ENCODE measurements at regions not wholly inside any gene's neighbourhood (a gene's known extent, or its start where the extent isn't known, plus 50 kb on each side); places are given as distances from the start of the nearest gene placed in this dataset.
A peak's percentile ranks its signal among the peaks of the same experiment; 100 is the strongest.

DNA sequence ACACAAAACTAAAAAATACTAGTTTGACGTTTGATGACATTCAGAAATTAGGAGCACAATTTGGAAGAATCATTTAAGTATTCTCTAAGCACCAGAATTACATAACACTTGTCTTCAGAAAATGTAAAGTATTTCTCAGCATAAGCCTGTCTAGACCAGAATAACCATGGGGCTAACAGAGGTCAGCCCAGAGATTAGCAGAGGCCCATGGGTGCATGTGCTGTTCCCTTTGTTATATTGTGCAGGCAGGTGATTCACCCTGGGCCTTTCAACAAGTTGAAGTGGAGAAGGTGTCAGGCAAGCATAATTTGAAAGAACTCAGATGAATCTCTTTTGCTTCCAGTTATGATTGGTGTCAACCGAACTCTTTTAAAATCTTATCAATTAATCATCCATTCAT is 227.9 kb downstream of the LURAP1L start:
- H3K4me1 ChIP-seq (ENCODE audit: control insufficient read depth, insufficient read depth, low read length), result no peaks in the 10 kb centered on the region
- H3K4me3 ChIP-seq (ENCODE audit: low read length), result no peak overlapping the region
- no peaks in the 10 kb centered on the region for H3K27me3 ChIP-seq (ENCODE audit: control insufficient read depth, insufficient read depth, low read length)
- no peak overlapping the region for H3K4me2 ChIP-seq (ENCODE audit: low read length)
- no peaks in the 10 kb centered on the region for H3K36me3 ChIP-seq (ENCODE audit: insufficient read depth, low read length)
- no peak overlapping the region for H3K9ac ChIP-seq (ENCODE audit: low read depth, low read length)
- H3K9me3 ChIP-seq (replicated peaks; ENCODE audit: low read length), result no peaks in the 10 kb centered on the region

DNA sequence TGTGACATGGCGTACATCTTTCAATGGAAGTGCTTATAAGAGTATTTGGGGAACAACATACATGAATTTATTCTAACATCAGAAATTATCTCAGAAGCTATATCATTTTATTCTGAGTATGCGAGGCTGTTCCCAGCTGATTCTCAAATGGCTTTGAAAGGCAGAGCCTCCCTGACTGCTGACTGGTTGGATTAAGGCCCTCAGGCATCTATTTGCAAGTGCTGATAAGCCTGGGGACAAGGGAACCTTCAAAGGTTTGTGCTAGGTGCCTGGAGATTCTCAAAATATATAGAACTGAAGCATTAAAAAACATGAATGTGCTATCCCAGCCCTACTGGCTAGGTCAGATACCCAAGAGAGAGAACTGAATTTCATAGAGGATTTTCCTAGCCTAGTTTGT is 235.1 kb downstream of the LURAP1L start:
- Histone ChIP-seq H3K9ac (ENCODE audit: low read depth, low read length) (no peak overlapping the region), H3K27me3 (ENCODE audit: control insufficient read depth, insufficient read depth, low read length) (no peaks in the 10 kb centered on the region), H3K4me3 (ENCODE audit: low read length) (no peak overlapping the region), H3K4me1 (ENCODE audit: control insufficient read depth, insufficient read depth, low read length) (peaks cover 6% of the 10 kb centered on the region), H3K4me2 (ENCODE audit: low read length) (no peak overlapping the region), H3K36me3 (ENCODE audit: insufficient read depth, low read length) (no peaks in the 10 kb centered on the region), H3K9me3 (replicated peaks; ENCODE audit: low read length) (no peaks in the 10 kb centered on the region)

DNA sequence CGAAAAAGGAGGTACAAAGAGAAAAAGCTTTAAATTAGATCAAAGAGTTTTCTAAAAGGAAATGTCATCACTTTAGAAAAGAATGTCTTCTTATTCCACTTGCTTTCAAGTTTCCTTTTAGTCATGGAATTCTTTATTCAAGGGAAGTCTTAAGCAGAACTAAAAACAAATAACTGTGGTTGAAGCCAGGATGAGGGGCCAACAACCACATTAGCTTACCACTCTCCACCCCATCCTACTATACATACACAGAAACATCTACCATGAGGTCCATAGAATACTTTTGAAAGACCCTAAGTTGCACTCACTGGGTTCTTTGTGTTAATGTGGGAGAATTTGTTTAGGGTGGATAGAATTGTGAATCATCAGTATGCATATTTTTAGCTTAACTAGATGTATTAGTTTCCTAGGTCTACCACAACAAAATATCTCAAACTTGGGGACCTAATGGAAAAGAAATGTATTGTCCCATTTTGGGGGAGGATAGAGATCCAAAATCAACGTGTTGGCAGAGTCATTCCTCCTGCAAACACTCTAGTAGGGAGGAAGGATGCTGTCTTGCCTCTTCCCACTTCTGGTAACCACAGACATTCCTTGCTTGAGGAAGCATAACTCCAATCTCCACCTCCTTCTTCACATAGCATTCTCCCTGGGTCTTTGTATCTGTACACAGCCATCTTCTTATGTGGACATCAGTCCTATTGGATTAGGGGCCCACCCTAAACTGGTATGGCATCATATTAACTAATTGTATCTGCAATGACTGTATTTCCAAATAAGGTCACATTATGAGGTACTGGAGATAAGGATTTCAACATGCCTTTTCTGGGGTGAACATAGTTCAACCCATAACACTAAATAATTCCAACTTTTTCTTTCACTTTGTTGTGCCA is 239.4 kb downstream of the LURAP1L start:
- H3K9me3 ChIP-seq (replicated peaks; ENCODE audit: low read length), result no peaks in the 10 kb centered on the region
- peaks cover 6% of the 10 kb centered on the region for H3K4me1 ChIP-seq (ENCODE audit: control insufficient read depth, insufficient read depth, low read length)
- no peaks in the 10 kb centered on the region for H3K27me3 ChIP-seq (ENCODE audit: control insufficient read depth, insufficient read depth, low read length)
- H3K36me3 ChIP-seq (ENCODE audit: insufficient read depth, low read length), result no peaks in the 10 kb centered on the region
- no peak overlapping the region for H3K4me3 ChIP-seq (ENCODE audit: low read length)
- no peak overlapping the region for H3K9ac ChIP-seq (ENCODE audit: low read depth, low read length)
- H3K4me2 ChIP-seq (ENCODE audit: low read length), result no peak overlapping the region

DNA sequence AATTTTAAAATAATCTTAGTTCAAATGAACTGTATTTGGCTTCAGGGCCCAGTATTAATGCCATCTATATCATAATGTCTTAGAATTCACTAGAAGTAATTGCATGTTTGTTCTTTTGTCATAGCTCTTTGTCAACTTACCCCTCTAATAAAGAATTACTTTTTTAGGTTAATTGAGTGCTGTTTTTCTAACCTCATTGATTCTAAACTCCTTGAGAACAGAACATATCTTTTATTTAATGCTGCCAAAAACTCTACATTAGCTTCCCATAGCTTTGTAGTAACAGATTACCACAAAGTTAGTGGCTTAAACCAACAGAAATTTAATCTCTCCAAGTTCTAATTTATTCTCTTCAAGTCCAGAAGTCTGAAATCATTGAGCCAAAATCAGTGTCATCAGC is 242.4 kb downstream of the LURAP1L start:
- peaks cover 6% of the 10 kb centered on the region for H3K4me1 ChIP-seq (ENCODE audit: control insufficient read depth, insufficient read depth, low read length)
- H3K4me3 ChIP-seq (ENCODE audit: low read length), result no peak overlapping the region
- H3K4me2 ChIP-seq (ENCODE audit: low read length), result no peak overlapping the region
- H3K27me3 ChIP-seq (ENCODE audit: control insufficient read depth, insufficient read depth, low read length), result no peaks in the 10 kb centered on the region
- no peaks in the 10 kb centered on the region for H3K36me3 ChIP-seq (ENCODE audit: insufficient read depth, low read length)
- no peak overlapping the region for H3K9ac ChIP-seq (ENCODE audit: low read depth, low read length)
- H3K9me3 ChIP-seq (replicated peaks; ENCODE audit: low read length), result no peaks in the 10 kb centered on the region

DNA sequence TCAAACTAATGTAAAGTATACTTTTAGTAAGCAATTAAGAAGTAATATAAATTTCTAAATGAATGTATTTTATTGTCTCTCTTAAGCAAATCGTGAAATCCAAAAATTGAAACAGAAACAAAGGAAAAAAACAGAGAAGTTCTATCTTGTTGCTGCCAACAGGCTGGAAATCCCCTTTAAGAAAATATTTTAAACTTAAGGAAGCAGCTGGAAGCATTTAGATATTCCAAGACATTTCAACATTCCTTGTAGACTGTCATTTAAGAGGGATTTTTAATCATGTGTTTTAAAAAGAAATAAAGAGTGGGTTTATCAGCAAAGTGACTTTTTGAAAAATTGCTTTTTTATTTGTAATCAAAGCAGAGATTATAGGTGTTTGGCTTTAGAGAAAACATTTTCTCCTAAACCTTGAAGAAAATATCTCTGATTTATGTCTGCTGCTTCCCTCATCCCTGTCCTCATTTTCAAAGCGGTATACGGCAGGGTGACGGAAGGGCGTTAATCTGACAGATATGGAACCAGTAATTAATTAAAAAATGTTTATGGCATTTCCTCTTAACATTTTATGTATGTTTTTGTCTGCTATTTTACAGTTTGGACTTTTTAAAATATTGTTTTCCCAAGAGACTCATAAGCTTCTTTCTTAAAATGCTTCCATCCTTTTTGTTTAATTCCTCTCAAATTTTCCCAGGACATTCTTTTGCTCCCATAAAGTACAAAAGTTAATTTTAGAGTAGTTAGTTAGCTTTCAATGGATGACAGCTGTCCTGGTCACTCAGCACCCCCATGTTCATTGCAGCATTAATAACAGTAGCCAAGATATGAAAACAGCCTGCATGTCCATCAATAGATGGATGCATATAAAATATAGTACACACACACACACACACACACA is 245.6 kb downstream of the LURAP1L start:
- Histone ChIP-seq H3K36me3 (ENCODE audit: insufficient read depth, low read length) (no peaks in the 10 kb centered on the region), H3K4me1 (ENCODE audit: control insufficient read depth, insufficient read depth, low read length) (peaks cover 6% of the 10 kb centered on the region), H3K9ac (ENCODE audit: low read depth, low read length) (no peak overlapping the region), H3K9me3 (replicated peaks; ENCODE audit: low read length) (no peaks in the 10 kb centered on the region), H3K27me3 (ENCODE audit: control insufficient read depth, insufficient read depth, low read length) (no peaks in the 10 kb centered on the region), H3K4me3 (ENCODE audit: low read length) (no peak overlapping the region), H3K4me2 (ENCODE audit: low read length) (no peak overlapping the region)

DNA sequence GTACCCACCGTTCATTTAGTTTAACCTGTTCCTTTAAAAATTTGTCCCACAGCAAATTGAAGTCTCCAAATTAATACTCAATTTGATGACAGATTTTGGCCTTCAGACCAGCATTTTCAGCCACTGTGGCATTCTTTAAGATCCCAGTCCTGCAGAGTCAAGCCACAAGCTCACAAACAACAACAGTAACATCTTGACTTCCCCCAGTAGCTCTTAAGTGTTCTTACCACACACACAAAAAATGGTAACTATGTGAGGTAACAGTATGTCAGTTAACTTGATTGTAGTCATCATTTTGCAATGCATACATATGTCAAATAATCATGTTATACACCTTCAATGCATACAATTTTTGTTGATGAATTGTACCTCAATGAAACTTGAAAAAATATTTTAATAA is 247.9 kb downstream of the LURAP1L start:
- Histone ChIP-seq H3K4me3 (ENCODE audit: low read length) (no peak overlapping the region), H3K9me3 (replicated peaks; ENCODE audit: low read length) (no peaks in the 10 kb centered on the region), H3K4me1 (ENCODE audit: control insufficient read depth, insufficient read depth, low read length) (peaks cover 6% of the 10 kb centered on the region), H3K4me2 (ENCODE audit: low read length) (no peak overlapping the region), H3K9ac (ENCODE audit: low read depth, low read length) (no peak overlapping the region), H3K27me3 (ENCODE audit: control insufficient read depth, insufficient read depth, low read length) (no peaks in the 10 kb centered on the region), H3K36me3 (ENCODE audit: insufficient read depth, low read length) (no peaks in the 10 kb centered on the region)

DNA sequence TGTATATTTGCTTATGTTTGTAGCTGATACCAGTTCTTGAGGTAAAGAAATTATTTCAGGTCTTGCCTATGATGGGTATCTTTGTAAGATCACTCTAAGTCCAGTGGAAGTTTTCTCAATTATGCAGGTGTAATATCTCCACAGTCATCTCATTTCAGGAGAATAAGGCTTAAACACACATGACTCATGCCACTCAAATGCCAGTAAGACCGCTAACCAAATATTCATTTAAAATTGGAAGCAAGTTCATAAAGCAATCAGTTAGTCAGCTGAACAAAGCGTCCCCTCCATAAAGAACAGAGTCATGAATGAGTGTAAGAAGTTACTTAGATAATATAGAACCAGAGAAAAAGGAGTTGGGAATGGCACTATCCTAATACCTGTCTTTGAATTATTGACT is 248.7 kb downstream of the LURAP1L start:
- Histone ChIP-seq H3K9ac (ENCODE audit: low read depth, low read length) (no peak overlapping the region), H3K27me3 (ENCODE audit: control insufficient read depth, insufficient read depth, low read length) (no peaks in the 10 kb centered on the region), H3K4me1 (ENCODE audit: control insufficient read depth, insufficient read depth, low read length) (peaks cover 6% of the 10 kb centered on the region), H3K9me3 (replicated peaks; ENCODE audit: low read length) (no peaks in the 10 kb centered on the region), H3K4me2 (ENCODE audit: low read length) (no peak overlapping the region), H3K36me3 (ENCODE audit: insufficient read depth, low read length) (no peaks in the 10 kb centered on the region), H3K4me3 (ENCODE audit: low read length) (no peak overlapping the region)

DNA sequence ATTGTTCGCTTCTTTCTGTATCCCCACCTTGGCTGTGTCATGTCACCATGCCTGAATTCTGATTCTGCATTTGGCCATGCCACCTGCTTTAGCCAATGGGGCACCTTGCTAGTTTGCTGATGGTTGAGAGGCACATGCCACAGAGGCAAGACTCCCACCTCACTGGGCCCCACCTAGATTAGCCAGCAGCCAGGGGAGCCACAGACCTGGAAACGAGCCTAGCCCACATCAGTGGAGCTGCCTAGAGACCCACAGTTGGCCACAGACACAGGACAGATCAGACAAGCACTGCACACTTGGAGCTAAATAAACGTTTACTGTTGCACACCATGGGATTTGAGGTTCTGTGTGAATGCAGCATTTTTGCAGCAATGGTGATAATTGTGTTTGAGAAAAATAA is 252.1 kb downstream of the LURAP1L start:
- Histone ChIP-seq H3K36me3 (ENCODE audit: insufficient read depth, low read length) (no peaks in the 10 kb centered on the region), H3K27me3 (ENCODE audit: control insufficient read depth, insufficient read depth, low read length) (no peaks in the 10 kb centered on the region), H3K9ac (ENCODE audit: low read depth, low read length) (no peak overlapping the region), H3K9me3 (replicated peaks; ENCODE audit: low read length) (no peaks in the 10 kb centered on the region), H3K4me3 (ENCODE audit: low read length) (no peak overlapping the region), H3K4me1 (ENCODE audit: control insufficient read depth, insufficient read depth, low read length) (peaks cover 6% of the 10 kb centered on the region), H3K4me2 (ENCODE audit: low read length) (no peak overlapping the region)

DNA sequence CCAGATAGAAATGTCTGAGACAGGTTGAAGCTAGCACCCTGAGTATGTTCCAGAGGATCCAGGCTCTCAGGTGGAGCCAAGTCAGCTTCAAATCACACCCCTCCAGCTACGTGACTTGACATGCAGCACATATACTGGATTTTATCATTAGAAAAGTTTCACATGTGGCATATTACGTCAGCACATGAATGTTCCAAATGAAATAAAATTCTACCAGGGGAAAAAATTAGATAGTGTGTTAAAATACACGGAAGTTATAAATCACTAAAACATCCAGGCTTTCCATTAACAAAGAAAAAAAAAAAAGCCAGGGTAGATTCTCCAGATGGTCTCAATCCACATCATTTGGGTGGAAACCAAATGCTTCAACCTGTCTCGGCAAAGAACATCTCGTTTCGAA is 251.6 kb downstream of the MPDZ start:
- Histone ChIP-seq H3K9ac (ENCODE audit: low read depth, low read length) (no peak overlapping the region), H3K27me3 (ENCODE audit: control insufficient read depth, insufficient read depth, low read length) (no peaks in the 10 kb centered on the region), H3K9me3 (replicated peaks; ENCODE audit: low read length) (no peaks in the 10 kb centered on the region), H3K4me3 (ENCODE audit: low read length) (no peak overlapping the region), H3K36me3 (ENCODE audit: insufficient read depth, low read length) (no peaks in the 10 kb centered on the region), H3K4me1 (ENCODE audit: control insufficient read depth, insufficient read depth, low read length) (peaks cover 6% of the 10 kb centered on the region), H3K4me2 (ENCODE audit: low read length) (no peak overlapping the region)

DNA sequence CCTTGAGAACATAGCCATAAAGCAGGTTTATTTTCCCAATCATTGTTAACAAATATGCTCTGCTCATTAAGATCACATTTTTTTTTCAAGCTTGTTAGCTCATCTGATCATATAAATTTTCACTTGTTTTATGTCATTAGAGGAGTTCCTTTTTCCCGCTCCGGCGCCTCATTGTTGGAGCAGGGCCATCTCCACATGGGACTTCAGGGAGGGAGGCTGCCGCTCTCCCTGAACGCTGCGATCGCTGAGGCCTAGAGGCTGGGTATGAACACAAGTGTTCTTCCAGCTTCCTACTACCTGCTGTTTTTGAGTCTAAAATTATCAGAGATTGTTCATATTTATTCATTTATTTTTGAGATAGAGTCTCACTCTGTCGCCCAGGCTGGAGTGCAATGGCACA is 246.9 kb downstream of the MPDZ start:
- H3K27me3 ChIP-seq (ENCODE audit: control insufficient read depth, insufficient read depth, low read length), result peaks cover 10% of the 10 kb centered on the region
- no peak overlapping the region for H3K9ac ChIP-seq (ENCODE audit: low read depth, low read length)
- no peaks in the 10 kb centered on the region for H3K36me3 ChIP-seq (ENCODE audit: insufficient read depth, low read length)
- H3K4me2 ChIP-seq (ENCODE audit: low read length), result no peak overlapping the region
- H3K4me3 ChIP-seq (ENCODE audit: low read length), result no peak overlapping the region
- no peaks in the 10 kb centered on the region for H3K9me3 ChIP-seq (replicated peaks; ENCODE audit: low read length)
- H3K4me1 ChIP-seq (ENCODE audit: control insufficient read depth, insufficient read depth, low read length), result no peaks in the 10 kb centered on the region

DNA sequence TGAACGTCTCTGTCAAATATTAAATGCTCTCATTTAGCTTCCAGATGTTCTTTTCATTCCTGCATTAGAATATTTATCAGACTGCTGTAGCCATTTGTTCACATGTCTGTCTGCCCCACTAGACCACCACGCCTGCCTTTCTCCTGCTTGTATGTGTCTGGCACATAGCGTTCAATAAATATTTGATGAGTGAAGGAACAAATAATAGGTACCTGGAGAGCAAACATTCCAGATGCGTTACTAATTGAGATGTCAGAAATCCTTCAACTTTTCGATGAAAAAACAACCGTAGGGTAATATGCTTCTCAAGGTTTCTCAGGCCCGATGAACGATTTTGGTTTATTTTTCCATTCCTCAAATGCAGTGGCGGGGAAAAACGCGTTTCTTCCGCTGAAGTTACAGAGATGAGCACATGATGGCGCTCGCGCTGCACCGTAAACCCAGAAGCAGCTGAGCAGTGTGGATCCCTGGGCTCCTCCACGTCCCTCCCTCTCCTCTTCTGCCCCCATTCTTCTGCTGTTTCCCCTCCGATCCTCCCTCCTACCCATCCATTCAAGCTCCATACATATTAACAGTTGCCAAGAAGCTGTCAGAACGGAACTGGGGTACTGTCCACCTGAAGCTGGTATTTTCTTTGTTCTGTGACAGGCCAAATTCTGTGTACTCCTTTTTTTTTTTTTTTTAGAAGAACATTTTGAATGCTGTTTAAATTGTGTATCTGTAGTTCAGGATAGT is 245.4 kb downstream of the MPDZ start:
- Histone ChIP-seq H3K9ac (ENCODE audit: low read depth, low read length) (peak overlapping the region; percentile 56), H3K4me3 (ENCODE audit: low read length) (peak overlapping the region; percentile 62)

More for the DNA sequence above, 245.4 kb downstream of the MPDZ start:
- no peaks in the 10 kb centered on the region for H3K4me1 ChIP-seq (ENCODE audit: control insufficient read depth, insufficient read depth, low read length)
- H3K4me2 ChIP-seq (ENCODE audit: low read length), result peak overlapping the region; percentile 76
- H3K36me3 ChIP-seq (ENCODE audit: insufficient read depth, low read length), result no peaks in the 10 kb centered on the region
- H3K27me3 ChIP-seq (ENCODE audit: control insufficient read depth, insufficient read depth, low read length), result peaks cover 10% of the 10 kb centered on the region
- no peaks in the 10 kb centered on the region for H3K9me3 ChIP-seq (replicated peaks; ENCODE audit: low read length)
